ENCODE measurements at regions not wholly inside any gene's neighbourhood (a gene's known extent, or its start where the extent isn't known, plus 50 kb on each side); places are given as distances from the start of the nearest gene placed in this dataset.

DNA sequence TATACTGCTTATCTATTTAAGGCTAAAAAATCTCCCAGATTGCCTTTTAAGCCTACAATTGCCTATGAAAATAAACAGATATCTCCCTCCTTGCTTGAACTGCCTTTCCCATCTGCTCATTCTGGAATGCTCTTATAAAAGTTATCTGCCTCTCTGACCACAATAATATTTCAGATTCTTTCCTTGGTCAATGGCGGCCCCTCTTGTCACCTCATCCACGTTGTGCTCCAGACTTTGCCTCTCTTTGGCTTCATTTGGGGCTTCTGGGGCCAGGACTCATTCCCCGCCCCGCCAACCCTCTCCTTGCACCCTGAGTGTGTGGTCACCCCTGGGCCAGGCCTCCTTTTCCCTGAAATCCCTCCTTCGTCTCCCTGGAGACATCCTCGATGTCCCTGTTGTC, 110.0 kb upstream of the RPS23 start:
- Histone ChIP-seq H3K4me1 (no peaks in the 10 kb centered on the region), H3K9me3 (no peaks in the 10 kb centered on the region), H3K36me3 (no peaks in the 10 kb centered on the region), H3K27me3 (no peaks in the 10 kb centered on the region), H3K27ac (peak overlapping the region; percentile 23 to 59), H3K4me3 (no peak overlapping the region)
- TF ChIP-seq, protein P1, sequence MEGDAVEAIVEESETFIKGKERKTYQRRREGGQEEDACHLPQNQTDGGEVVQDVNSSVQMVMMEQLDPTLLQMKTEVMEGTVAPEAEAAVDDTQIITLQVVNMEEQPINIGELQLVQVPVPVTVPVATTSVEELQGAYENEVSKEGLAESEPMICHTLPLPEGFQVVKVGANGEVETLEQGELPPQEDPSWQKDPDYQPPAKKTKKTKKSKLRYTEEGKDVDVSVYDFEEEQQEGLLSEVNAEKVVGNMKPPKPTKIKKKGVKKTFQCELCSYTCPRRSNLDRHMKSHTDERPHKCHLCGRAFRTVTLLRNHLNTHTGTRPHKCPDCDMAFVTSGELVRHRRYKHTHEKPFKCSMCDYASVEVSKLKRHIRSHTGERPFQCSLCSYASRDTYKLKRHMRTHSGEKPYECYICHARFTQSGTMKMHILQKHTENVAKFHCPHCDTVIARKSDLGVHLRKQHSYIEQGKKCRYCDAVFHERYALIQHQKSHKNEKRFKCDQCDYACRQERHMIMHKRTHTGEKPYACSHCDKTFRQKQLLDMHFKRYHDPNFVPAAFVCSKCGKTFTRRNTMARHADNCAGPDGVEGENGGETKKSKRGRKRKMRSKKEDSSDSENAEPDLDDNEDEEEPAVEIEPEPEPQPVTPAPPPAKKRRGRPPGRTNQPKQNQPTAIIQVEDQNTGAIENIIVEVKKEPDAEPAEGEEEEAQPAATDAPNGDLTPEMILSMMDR (IDR thresholded peaks at IDR 0.05): no peak
- TF ChIP-seq POLR2A (IDR thresholded peaks at IDR 0.05): no peak
- DNase-seq: no peak
- intact Hi-C loops (cut with DNase I; ENCODE audit: low total_unique reads): no loop called here

DNA sequence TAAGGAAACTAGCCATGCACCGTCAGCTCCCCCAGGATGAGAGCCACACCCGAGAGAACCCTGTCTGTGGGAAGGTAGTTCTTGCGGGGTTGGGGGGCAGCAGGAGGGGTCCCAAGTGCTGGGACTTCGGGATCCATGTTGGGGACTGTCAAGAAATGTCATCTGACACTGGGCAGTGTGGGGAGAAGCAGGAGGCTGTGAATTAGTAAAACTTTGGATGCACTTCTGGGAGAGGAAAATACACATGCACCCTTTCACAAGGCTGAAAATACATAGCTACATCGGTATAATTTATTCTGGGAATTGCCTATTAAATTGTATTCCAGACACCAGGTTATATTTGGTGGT, 109.6 kb upstream of the RPS23 start:
- peak overlapping the region; percentile 23 to 59 for H3K27ac ChIP-seq
- DNase-seq: no peak
- TF ChIP-seq, protein P1 (IDR thresholded peaks at IDR 0.05): no peak
- no peak for TF ChIP-seq POLR2A (IDR thresholded peaks at IDR 0.05)
- intact Hi-C loops (cut with DNase I; ENCODE audit: low total_unique reads): no loop called here
- no peaks in the 10 kb centered on the region for H3K36me3 ChIP-seq
- H3K4me1 ChIP-seq: no peaks in the 10 kb centered on the region
- H3K4me3 ChIP-seq: no peak overlapping the region
- no peaks in the 10 kb centered on the region for H3K9me3 ChIP-seq
- H3K27me3 ChIP-seq: no peaks in the 10 kb centered on the region

DNA sequence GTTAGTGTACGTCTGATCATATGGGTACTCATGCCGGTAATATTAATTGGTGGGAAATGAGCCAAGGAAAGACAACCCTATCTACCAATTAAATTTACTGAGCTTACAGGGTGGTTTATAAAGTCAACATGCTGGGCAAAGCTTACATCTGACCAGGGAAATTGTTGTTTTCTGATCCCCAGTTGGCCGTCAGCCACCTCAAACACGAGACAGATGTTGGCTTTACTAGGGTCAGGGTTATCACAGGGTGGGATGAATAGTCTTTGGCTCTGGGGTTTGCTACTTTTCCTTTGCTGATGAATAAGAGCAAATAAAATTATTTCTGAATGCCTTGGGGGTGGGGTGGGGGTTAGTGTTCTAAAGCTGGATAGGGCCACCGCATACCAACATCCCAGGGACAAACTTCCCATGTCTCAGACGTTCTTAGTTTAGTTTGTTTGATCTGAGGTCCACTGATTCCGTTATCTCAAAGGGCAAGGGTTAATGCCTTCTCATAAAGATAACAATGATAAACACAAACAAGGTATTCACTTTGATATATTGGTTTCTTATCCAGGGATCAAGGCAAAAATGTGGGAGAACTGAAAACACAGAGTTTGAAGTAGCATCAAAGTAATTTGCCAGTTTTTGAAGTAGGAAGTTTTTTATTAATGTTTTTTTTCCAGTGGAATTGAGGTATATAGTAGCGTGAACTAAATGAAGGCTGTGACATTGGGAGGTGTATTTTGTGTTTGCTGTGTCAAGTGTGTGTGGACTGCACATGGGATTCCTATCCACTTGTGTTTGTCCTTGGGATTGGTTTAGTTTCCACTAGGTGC, 109.1 kb upstream of the RPS23 start:
- peak overlapping the region in 1 of 2 donors; percentile 23 for H3K27ac ChIP-seq
- H3K36me3 ChIP-seq: no peaks in the 10 kb centered on the region
- TF ChIP-seq, protein P1 (IDR thresholded peaks at IDR 0.05): no peak
- no peak for TF ChIP-seq POLR2A (IDR thresholded peaks at IDR 0.05)
- no peak overlapping the region for H3K4me3 ChIP-seq
- no peaks in the 10 kb centered on the region for H3K27me3 ChIP-seq
- intact Hi-C loops (cut with DNase I; ENCODE audit: low total_unique reads): no loop called here
- H3K4me1 ChIP-seq: no peaks in the 10 kb centered on the region
- DNase-seq: no peak
- H3K9me3 ChIP-seq: no peaks in the 10 kb centered on the region

GRCh38 chr5:82386576-82386975, 108.4 kb upstream of the RPS23 start:
- no peaks in the 10 kb centered on the region for H3K27me3 ChIP-seq
- H3K36me3 ChIP-seq: no peaks in the 10 kb centered on the region
- no peak for DNase-seq
- H3K9me3 ChIP-seq: no peaks in the 10 kb centered on the region
- no peak overlapping the region for H3K4me3 ChIP-seq
- peak overlapping the region in 1 of 2 donors; percentile 23 for H3K27ac ChIP-seq
- intact Hi-C loops (cut with DNase I; ENCODE audit: low total_unique reads): no loop called here
- H3K4me1 ChIP-seq: no peaks in the 10 kb centered on the region
- TF ChIP-seq, protein P1 (IDR thresholded peaks at IDR 0.05): no peak
- no peak for TF ChIP-seq POLR2A (IDR thresholded peaks at IDR 0.05)

DNA sequence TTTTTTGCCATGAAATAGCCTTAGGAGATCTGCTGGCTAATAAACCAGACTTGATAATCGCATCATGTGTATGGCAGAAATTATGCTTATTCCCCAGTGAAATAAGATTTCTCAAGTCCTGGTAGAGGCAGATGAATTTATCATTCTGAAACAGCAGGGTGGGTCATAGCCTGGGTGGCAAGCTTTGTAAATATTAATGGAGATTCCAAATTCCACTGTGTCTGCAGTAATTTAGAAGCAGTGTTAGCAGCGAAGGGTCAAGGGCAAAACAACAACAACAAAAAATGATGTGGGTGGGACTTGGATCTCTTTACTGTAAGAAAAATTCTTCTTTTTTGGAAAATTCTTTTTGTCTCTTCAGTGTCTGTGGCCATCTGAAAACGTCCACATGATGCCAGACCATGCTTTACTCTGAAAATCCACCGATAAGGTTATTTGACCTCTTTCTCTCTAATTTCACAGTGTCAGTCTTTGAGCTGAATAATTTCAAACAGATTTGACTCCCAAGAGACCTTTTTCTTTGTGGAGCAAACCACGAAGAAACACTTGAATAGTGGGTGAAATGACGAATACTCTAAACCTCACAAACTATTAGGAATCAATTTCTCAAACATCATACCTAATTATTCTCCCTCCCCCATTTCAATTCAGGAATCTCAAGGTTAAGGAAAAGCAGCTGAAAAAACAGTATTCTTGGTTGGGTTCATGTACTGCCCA, 106.0 kb upstream of the RPS23 start:
- no peaks in the 10 kb centered on the region for H3K9me3 ChIP-seq
- intact Hi-C loops (cut with DNase I; ENCODE audit: low total_unique reads): no loop called here
- no peak for TF ChIP-seq POLR2A (IDR thresholded peaks at IDR 0.05)
- TF ChIP-seq, protein P1 (IDR thresholded peaks at IDR 0.05): no peak
- H3K36me3 ChIP-seq: no peaks in the 10 kb centered on the region
- no peaks in the 10 kb centered on the region for H3K4me1 ChIP-seq
- H3K4me3 ChIP-seq: no peak overlapping the region
- no peak overlapping the region for H3K27ac ChIP-seq
- no peaks in the 10 kb centered on the region for H3K27me3 ChIP-seq
- DNase-seq: no peak

Measured in uterus (tissue), 3 donors.